SU-DHL-6 (cell line): ENCODE measurements at regions not wholly inside any gene's neighbourhood (a gene's known extent, or its start where the extent isn't known, plus 50 kb on each side); places are given as distances from the start of the nearest gene placed in this dataset.

Source experiments
- H2AFZ ChIP-seq: fragments of 200-600 bp; sonication (generic); 2 replicates; pipeline ENCODE4 v1.6.1; 2014; ENCODE audit warnings: low read depth, mild to moderate bottlenecking, moderate library complexity, mixed read lengths, antibody characterized with exemption, low read length; ENCODE audit not compliant: severe bottlenecking
- H3F3A ChIP-seq: fragments of 200-600 bp; shearing (Covaris generic); 2 replicates; pipeline ENCODE4 v1.6.0; 2016; ENCODE audit warnings: antibody characterized with exemption, mild to moderate bottlenecking; ENCODE audit not compliant: insufficient read depth
- H3K27ac ChIP-seq: fragments of 200-600 bp; sonication (generic); 2 replicates; pipeline ENCODE4 v1.5.1; 2016; ENCODE audit warnings: low read depth, mild to moderate bottlenecking, low read length, moderate library complexity, mixed read lengths
- H3K27me3 ChIP-seq: fragments of 200-600 bp; sonication (generic), shearing (Covaris generic); 2 replicates; pipeline ENCODE4 v1.6.0; 2014; ENCODE audit warnings: mild to moderate bottlenecking, low read length
- H3K36me3 ChIP-seq: fragments of 200-600 bp; sonication (generic); 2 replicates; pipeline ENCODE4 v1.6.1; 2014; ENCODE audit warnings: mild to moderate bottlenecking, low read length, mixed read lengths
- H3K4me2 ChIP-seq: fragments of 300-600, 200-600 bp; shearing (Covaris generic), sonication (generic); 2 replicates; pipeline ENCODE4 v1.6.0; 2014; ENCODE audit warnings: low read length, low read depth, mild to moderate bottlenecking; ENCODE audit not compliant: poor library complexity, severe bottlenecking
- H3K4me3 ChIP-seq: fragments of 200-600 bp; sonication (generic); 2 replicates; pipeline ENCODE4 v1.5.1; 2014; ENCODE audit warnings: antibody characterized with exemption, low read length, mild to moderate bottlenecking, mixed read lengths; ENCODE audit not compliant: insufficient read depth, poor library complexity, severe bottlenecking
- H3K79me2 ChIP-seq: fragments of 200-600 bp; sonication (generic); 2 replicates; pipeline ENCODE4 v1.6.1; 2014; ENCODE audit warnings: mild to moderate bottlenecking, low read length, moderate library complexity; ENCODE audit not compliant: insufficient read depth
- H3K9ac ChIP-seq: fragments of 200-600 bp; sonication (generic); 2 replicates; pipeline ENCODE4 v1.7.0; 2014; ENCODE audit warnings: mild to moderate bottlenecking, low read length
- H3K9me2 ChIP-seq: fragments of 200-600 bp; sonication (generic); replicated peaks from 2 replicates; pipeline ENCODE4 v1.6.1; 2014; ENCODE audit warnings: low read length; ENCODE audit not compliant: insufficient read depth
- H3K9me3 ChIP-seq: fragments of 200-600 bp; sonication (generic); 2 replicates; pipeline ENCODE4 v1.6.1; 2014; ENCODE audit warnings: low read length, mixed read lengths; ENCODE audit not compliant: insufficient read depth
- H4K20me1 ChIP-seq: fragments of 200-600 bp; sonication (generic); 2 replicates; pipeline ENCODE4 v1.6.1; 2014; ENCODE audit warnings: low read depth, mild to moderate bottlenecking, antibody characterized with exemption, low read length, moderate library complexity, mixed read lengths
- EZH2phosphoT487 ChIP-seq: fragments of 200-600 bp; sonication (generic), shearing (Covaris generic); conservative IDR thresholded peaks from 2 replicates; pipeline ENCODE4 v1.6.1; 2018; ENCODE audit warnings: mild to moderate bottlenecking, antibody characterized with exemption, low read length, moderate library complexity, mixed read lengths
- TF ChIP-seq, protein P1 (sequence below): fragments of 200-600 bp; sonication (generic); IDR thresholded peaks from one replicate; pipeline ENCODE4 v1.5.1; 2017; ENCODE audit warnings: antibody characterized with exemption, mild to moderate bottlenecking, low read length, moderate library complexity; ENCODE audit not compliant: insufficient read depth, poor library complexity, severe bottlenecking

DNA sequence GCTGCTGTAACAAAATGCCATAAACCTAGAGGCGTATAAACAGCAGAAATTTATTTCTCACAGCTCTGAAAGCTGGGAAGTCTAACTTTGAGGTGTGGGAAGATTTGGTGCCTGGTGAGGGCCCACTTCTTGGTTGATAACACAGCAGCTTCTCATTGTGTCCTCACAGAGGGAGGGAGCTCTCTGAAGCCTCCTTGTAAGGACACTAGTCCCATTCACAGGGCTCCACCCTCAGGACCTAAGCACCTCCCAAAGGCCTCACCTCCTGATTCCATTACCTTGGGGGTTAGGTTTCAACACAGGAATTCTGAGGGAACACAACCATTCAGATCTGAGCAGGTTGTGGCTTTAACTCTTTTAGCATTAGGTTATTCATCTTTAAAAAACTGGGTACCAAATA lies 380.3 kb upstream of the ATP10A start:
- TF ChIP-seq EZH2phosphoT487, result no peak
- TF ChIP-seq, protein P1, sequence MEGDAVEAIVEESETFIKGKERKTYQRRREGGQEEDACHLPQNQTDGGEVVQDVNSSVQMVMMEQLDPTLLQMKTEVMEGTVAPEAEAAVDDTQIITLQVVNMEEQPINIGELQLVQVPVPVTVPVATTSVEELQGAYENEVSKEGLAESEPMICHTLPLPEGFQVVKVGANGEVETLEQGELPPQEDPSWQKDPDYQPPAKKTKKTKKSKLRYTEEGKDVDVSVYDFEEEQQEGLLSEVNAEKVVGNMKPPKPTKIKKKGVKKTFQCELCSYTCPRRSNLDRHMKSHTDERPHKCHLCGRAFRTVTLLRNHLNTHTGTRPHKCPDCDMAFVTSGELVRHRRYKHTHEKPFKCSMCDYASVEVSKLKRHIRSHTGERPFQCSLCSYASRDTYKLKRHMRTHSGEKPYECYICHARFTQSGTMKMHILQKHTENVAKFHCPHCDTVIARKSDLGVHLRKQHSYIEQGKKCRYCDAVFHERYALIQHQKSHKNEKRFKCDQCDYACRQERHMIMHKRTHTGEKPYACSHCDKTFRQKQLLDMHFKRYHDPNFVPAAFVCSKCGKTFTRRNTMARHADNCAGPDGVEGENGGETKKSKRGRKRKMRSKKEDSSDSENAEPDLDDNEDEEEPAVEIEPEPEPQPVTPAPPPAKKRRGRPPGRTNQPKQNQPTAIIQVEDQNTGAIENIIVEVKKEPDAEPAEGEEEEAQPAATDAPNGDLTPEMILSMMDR, result no peak
- Histone ChIP-seq H3F3A (no peaks in the 10 kb centered on the region), H4K20me1 (no peaks in the 10 kb centered on the region), H3K9me2 (no peaks in the 10 kb centered on the region), H3K4me3 (no peak overlapping the region), H3K36me3 (no peaks in the 10 kb centered on the region), H2AFZ (no peak overlapping the region), H3K27me3 (no peaks in the 10 kb centered on the region), H3K4me2 (no peak overlapping the region), H3K9ac (no peak overlapping the region), H3K79me2 (no peaks in the 10 kb centered on the region), H3K9me3 (no peaks in the 10 kb centered on the region), H3K27ac (no peak overlapping the region)

DNA sequence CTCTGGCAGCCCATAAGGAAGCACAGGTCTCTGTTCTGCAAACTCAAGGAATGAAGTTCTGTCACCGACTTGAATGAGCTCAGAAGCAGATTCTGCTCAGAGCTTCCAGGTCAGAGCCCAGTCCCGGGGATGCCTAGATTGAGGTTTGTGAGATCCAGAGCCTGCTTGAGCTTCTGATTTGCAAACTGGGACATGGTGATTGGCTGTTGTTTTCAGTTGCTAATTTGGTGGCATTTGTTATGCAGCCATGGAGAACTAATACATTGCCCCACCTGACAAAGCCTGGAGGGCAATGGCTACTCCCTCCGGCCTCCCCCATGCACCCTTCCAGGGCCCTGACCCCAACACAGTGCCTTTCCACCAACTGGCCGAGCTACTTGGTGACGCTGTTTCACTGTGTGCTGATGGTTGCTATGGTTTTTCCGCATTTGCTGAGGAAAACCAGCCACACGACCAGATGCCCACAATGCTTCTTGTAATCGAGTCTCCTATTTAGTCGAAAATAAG lies 379.5 kb upstream of the ATP10A start:
- TF ChIP-seq, protein P1, result no peak
- no peak for TF ChIP-seq EZH2phosphoT487
- Histone ChIP-seq H3K4me3 (no peak overlapping the region), H3K9ac (no peak overlapping the region), H3K27me3 (no peaks in the 10 kb centered on the region), H4K20me1 (no peaks in the 10 kb centered on the region), H3K79me2 (no peaks in the 10 kb centered on the region), H2AFZ (no peak overlapping the region), H3K4me2 (no peak overlapping the region), H3K9me3 (no peaks in the 10 kb centered on the region), H3K9me2 (no peaks in the 10 kb centered on the region), H3K36me3 (no peaks in the 10 kb centered on the region), H3F3A (no peaks in the 10 kb centered on the region), H3K27ac (no peak overlapping the region)

DNA sequence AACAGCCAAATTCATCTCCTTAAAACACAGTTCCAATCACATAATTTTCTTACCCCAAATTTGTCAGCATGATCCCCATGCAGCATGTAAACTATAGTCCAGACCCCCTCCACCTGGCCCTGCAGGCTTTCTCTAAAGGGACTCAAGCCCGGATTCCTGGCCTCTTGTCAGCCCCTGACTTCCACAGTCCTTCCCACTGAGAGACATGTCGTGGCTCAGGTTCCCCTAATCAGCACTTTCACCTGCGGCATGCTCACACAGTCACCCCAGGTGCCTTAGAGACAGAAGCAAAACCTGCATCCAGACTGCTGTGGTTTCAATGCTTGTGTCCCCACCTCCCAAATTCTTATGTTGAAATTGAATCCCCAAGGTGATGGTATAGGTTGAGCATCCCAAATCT lies 372.7 kb upstream of the ATP10A start:
- Histone ChIP-seq H3K9me2 (no peaks in the 10 kb centered on the region), H3K27me3 (no peaks in the 10 kb centered on the region), H3K4me2 (no peak overlapping the region), H2AFZ (no peak overlapping the region), H4K20me1 (no peaks in the 10 kb centered on the region), H3K27ac (no peak overlapping the region), H3K9ac (no peak overlapping the region), H3F3A (no peaks in the 10 kb centered on the region), H3K9me3 (no peaks in the 10 kb centered on the region), H3K36me3 (no peaks in the 10 kb centered on the region), H3K4me3 (no peak overlapping the region), H3K79me2 (no peaks in the 10 kb centered on the region)
- TF ChIP-seq, protein P1, result no peak
- TF ChIP-seq EZH2phosphoT487, result no peak
